Uterus (tissue), 2 donors: ENCODE measurements at regions not wholly inside any gene's neighbourhood (a gene's known extent, or its start where the extent isn't known, plus 50 kb on each side); places are given as distances from the start of the nearest gene placed in this dataset.

Experiments
- CTCF ChIP-seq, 4 experiments: fragments of 200-600 bp in 2 of 4; fragments of 450-650 bp in 2 of 4; sonication (generic) in 2 of 4; IDR thresholded peaks; one replicate each; pipeline ENCODE4 v1.5.1; 2016 to 2019; ENCODE audit warnings: antibody characterized with exemption in 4 of 4, mild to moderate bottlenecking in 2 of 4, moderate library complexity in 1 of 4
- POLR2A ChIP-seq, 2 donors: fragments of 450-650 bp; IDR thresholded peaks; one replicate each; pipeline ENCODE4 v1.6.1; 2016; ENCODE audit warnings: antibody characterized with exemption in 2 of 2, mild to moderate bottlenecking in 1 of 2, moderate library complexity in 1 of 2

GRCh38 chr15:62756995-62757360, 285.6 kb upstream of the TPM1 start:
- no peak for TF ChIP-seq CTCF (IDR thresholded peaks at IDR 0.05)
- no peak for TF ChIP-seq POLR2A (IDR thresholded peaks at IDR 0.05)
